Endothelial cell of umbilical vein (primary cell): ENCODE measurements at regions not wholly inside any gene's neighbourhood (a gene's known extent, or its start where the extent isn't known, plus 50 kb on each side); places are given as distances from the start of the nearest gene placed in this dataset.

ENCODE experiments used
- BruUV-seq: library from RNA; stranded (reverse); fragments of 400-500 nt; replicated peaks from 2 replicates; lab custom pipeline; 2021; lab: Mats Ljungman, UMichigan
- CTCF ChIA-PET: fragments of 300-600, 350-600 bp; sonication (Branson Sonifier 250); formaldehyde crosslinking; loops from one replicate; lab custom pipeline; 2021; ENCODE audit warnings: antibody characterized with exemption, inconsistent platforms; lab: Charles Lee
- POLR2A ChIA-PET: fragments of 300-600, 350-600 bp; sonication (Branson Sonifier 250); formaldehyde crosslinking; loops from one replicate; lab custom pipeline; 2021; ENCODE audit warnings: antibody characterized with exemption, inconsistent platforms; lab: Charles Lee
- DNase-seq: peaks from one replicate; pipeline ENCODE4 v3.0.0-alpha.2; 2011; ENCODE audit warnings: low read depth, low spot score
- FAIRE-seq: peaks from 2 replicates; lab custom pipeline; 2011; peaks lifted over from hg19 to GRCh38; lab: Jason Lieb, UNC
- H2AFZ ChIP-seq: 2 replicates; pipeline ENCODE4 v1.6.0; 2012; ENCODE audit warnings: low read depth, low read length, control low read depth, inconsistent platforms
- H3K27ac ChIP-seq: 2 replicates; pipeline ENCODE4 v1.5.1; 2011; ENCODE audit warnings: low read depth, mild to moderate bottlenecking, control low read depth, low read length, moderate library complexity; ENCODE audit not compliant: insufficient read depth
- H3K27me3 ChIP-seq, 2 experiments: 2 replicates each; pipeline versions ENCODE4 v1.6.0 to v1.6.1; 2011; ENCODE audit warnings: low read length in 2 of 2, mixed read lengths in 1 of 2; ENCODE audit not compliant: control insufficient read depth in 2 of 2, insufficient read depth in 2 of 2
- H3K36me3 ChIP-seq, 2 experiments: 2 replicates in 1 of 2; 3 replicates in 1 of 2; pipeline ENCODE4 v1.5.1; 2011; ENCODE audit warnings: low read length in 2 of 2, mild to moderate bottlenecking in 1 of 2, moderate library complexity in 1 of 2; ENCODE audit not compliant: control insufficient read depth in 2 of 2, insufficient read depth in 2 of 2; ENCODE audit errors: extremely low read depth in 1 of 2
- H3K4me1 ChIP-seq: 3 replicates; pipeline ENCODE4 v1.5.1; 2011; ENCODE audit warnings: mild to moderate bottlenecking, low read length; ENCODE audit not compliant: control insufficient read depth, insufficient read depth; ENCODE audit errors: extremely low read depth
- H3K4me2 ChIP-seq: 2 replicates; pipeline ENCODE4 v1.6.1; 2011; ENCODE audit warnings: low read length, control low read depth, mixed read lengths; ENCODE audit not compliant: insufficient read depth
- H3K4me3 ChIP-seq, 3 experiments: fragments of 200-600 bp in 1 of 3; sonication (generic), shearing (Covaris generic) in 1 of 3; replicated peaks in 1 of 3; 2 replicates each; pipeline ENCODE4 v1.5.1; 2011 to 2016; ENCODE audit warnings: control low read depth in 3 of 3, low read length in 3 of 3, mild to moderate bottlenecking in 2 of 3, inconsistent platforms in 1 of 3, low read depth in 1 of 3, moderate library complexity in 1 of 3; ENCODE audit not compliant: insufficient read depth in 1 of 3
- H3K79me2 ChIP-seq: 2 replicates; pipeline ENCODE4 v1.6.0; 2012; ENCODE audit warnings: low read length, inconsistent platforms; ENCODE audit not compliant: control insufficient read depth, insufficient read depth
- H3K9ac ChIP-seq: replicated peaks from 2 replicates; pipeline ENCODE3; 2011; ENCODE audit warnings: low read length, control low read depth; ENCODE audit not compliant: insufficient read depth; ENCODE audit errors: extremely low read depth
- H3K9me1 ChIP-seq: replicated peaks from 3 replicates; pipeline ENCODE4 v1.6.0; 2011; ENCODE audit warnings: mild to moderate bottlenecking, low read length; ENCODE audit not compliant: control insufficient read depth, insufficient read depth; ENCODE audit errors: extremely low read depth
- H3K9me3 ChIP-seq: replicated peaks from 2 replicates; pipeline ENCODE4 v1.5.1; 2012; ENCODE audit warnings: low read length, inconsistent platforms; ENCODE audit not compliant: control insufficient read depth, insufficient read depth
- H4K20me1 ChIP-seq: replicated peaks from 2 replicates; pipeline ENCODE3; 2011; ENCODE audit warnings: mild to moderate bottlenecking, low read length; ENCODE audit not compliant: control insufficient read depth, insufficient read depth; ENCODE audit errors: extremely low read depth
- CTCF ChIP-seq, 2 donors: IDR thresholded peaks; 1 replicate in 1 of 2; 2 replicates in 1 of 2; pipeline ENCODE4 v1.5.1; 2011; ENCODE audit warnings: low read length in 2 of 2, mild to moderate bottlenecking in 2 of 2, moderate library complexity in 2 of 2, control low read depth in 1 of 2, inconsistent platforms in 1 of 2, low read depth in 1 of 2; ENCODE audit not compliant: insufficient read depth in 1 of 2; ENCODE audit errors: extremely low read depth in 1 of 2
- EZH2 ChIP-seq: IDR thresholded peaks from 2 replicates; pipeline ENCODE4 v1.6.1; 2012; ENCODE audit warnings: borderline replicate concordance, low read depth, mild to moderate bottlenecking, moderate library complexity, low read length, inconsistent platforms; ENCODE audit not compliant: severe bottlenecking
- FOS ChIP-seq: IDR thresholded peaks from 2 replicates; pipeline ENCODE4 v1.6.1; 2011; ENCODE audit warnings: mild to moderate bottlenecking, low read length, moderate library complexity, borderline replicate concordance; ENCODE audit not compliant: insufficient read depth
- GATA2 ChIP-seq: IDR thresholded peaks from 2 replicates; pipeline ENCODE4 v1.7.0; 2011; ENCODE audit warnings: low read depth, mild to moderate bottlenecking, moderate library complexity, mixed read lengths, low read length; ENCODE audit not compliant: insufficient read length, insufficient read depth
- JUN ChIP-seq: IDR thresholded peaks from 2 replicates; pipeline ENCODE4 v1.6.1; 2011; ENCODE audit warnings: borderline replicate concordance, low read depth; ENCODE audit not compliant: insufficient read length, insufficient read depth
- MAX ChIP-seq: IDR thresholded peaks from 2 replicates; pipeline ENCODE4 v1.6.1; 2011; ENCODE audit not compliant: insufficient read depth, insufficient read length
- MYC ChIP-seq: IDR thresholded peaks from one replicate; pipeline ENCODE4 v1.6.1; 2011; ENCODE audit warnings: mild to moderate bottlenecking, low read depth, low read length
- POLR2A ChIP-seq: IDR thresholded peaks from 2 replicates; pipeline ENCODE4 v1.6.1; 2012; ENCODE audit warnings: low read depth, mild to moderate bottlenecking, control low read depth, low read length
- POLR2AphosphoS5 ChIP-seq: IDR thresholded peaks from 2 replicates; pipeline ENCODE4 v1.6.1; 2012; ENCODE audit warnings: low read depth, mild to moderate bottlenecking, control low read depth, low read length, moderate library complexity; ENCODE audit not compliant: insufficient read depth
- dilution Hi-C: fragments of 300-500 bp; cut with MboI; formaldehyde crosslinking; loops from one replicate; pipeline ENCODE4 v1.15.0; 2019; ENCODE audit warnings: low sequenced_read_pairs; ENCODE audit not compliant: extremely low pct_ligation_motif_present
- intact Hi-C: fragments of 100-400 bp; cut with micrococcal nuclease; formaldehyde crosslinking; loops from one replicate; pipeline ENCODE4 v1.10.0; 2022

DNA sequence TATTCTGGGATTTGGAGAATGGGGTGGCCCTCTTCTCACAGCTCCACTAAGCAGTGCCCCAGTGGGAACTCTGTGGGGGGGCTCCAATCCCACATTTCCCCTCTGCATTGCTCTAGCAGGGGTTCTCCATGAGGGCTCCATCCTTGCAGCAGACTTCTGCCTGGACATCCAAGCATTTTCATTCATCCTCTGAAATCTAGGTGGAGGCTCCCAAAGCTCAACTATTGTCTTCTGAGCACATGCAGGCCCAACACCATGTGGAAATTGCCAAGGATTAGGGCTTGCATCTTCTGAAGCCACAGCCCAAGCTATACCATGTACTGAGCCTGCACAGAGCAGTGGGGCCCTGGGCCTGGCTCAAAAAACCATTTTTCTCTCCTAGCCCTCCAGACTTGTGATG, 162.4 kb upstream of the CWC22 start:
- Histone ChIP-seq H3K4me3 (no peak overlapping the region), H4K20me1 (no peaks in the 10 kb centered on the region), H3K4me1 (no peaks in the 10 kb centered on the region), H3K36me3 (no peaks in the 10 kb centered on the region), H3K9me1 (no peaks in the 10 kb centered on the region), H2AFZ (no peak overlapping the region), H3K9me3 (no peaks in the 10 kb centered on the region), H3K79me2 (no peaks in the 10 kb centered on the region), H3K27ac (no peak overlapping the region), H3K9ac (no peak overlapping the region), H3K27me3 (no peaks in the 10 kb centered on the region), H3K4me2 (no peak overlapping the region)
- no TSS peak for BruUV-seq
- intact Hi-C loops (no loop called here), dilution Hi-C loops (no loop called here)
- ChIA-PET CTCF (no interaction called here), POLR2A (no interaction called here)
- no peak for FAIRE-seq
- no peak for DNase-seq
- TF ChIP-seq POLR2AphosphoS5 = no peak
- no peak for TF ChIP-seq MAX
- no peak for TF ChIP-seq MYC
- no peak for TF ChIP-seq CTCF (IDR thresholded peaks at IDR 0.05; ENCODE audit: extremely low read depth in 1 of 2, insufficient read depth in 1 of 2, low read depth in 1 of 2, low read length in 2 of 2)
- TF ChIP-seq POLR2A = no peak
- no peak for TF ChIP-seq FOS
- no peak for TF ChIP-seq GATA2
- TF ChIP-seq JUN = no peak
- no peak for TF ChIP-seq EZH2
